H1 (cell line): ENCODE measurements at regions not wholly inside any gene's neighbourhood (a gene's known extent, or its start where the extent isn't known, plus 50 kb on each side); places are given as distances from the start of the nearest gene placed in this dataset.

Source experiments
- CTCF ChIA-PET: fragments of 300-600 bp; sonication (Branson Sonifier 250); formaldehyde crosslinking; loops from one replicate; lab custom pipeline; 2021; ENCODE audit not compliant: partially characterized antibody; lab: Charles Lee
- POLR2A ChIA-PET: fragments of 300-600 bp; sonication (Branson Sonifier 250); formaldehyde crosslinking; loops from one replicate; lab custom pipeline; 2021; ENCODE audit warnings: inconsistent platforms; ENCODE audit not compliant: partially characterized antibody; lab: Charles Lee
- DNase-seq, 2 experiments: peaks; one replicate each; pipeline versions ENCODE4 v3.0.0 to v3.0.0-alpha.2; 2010 to 2022; ENCODE audit warnings: low spot score in 2 of 2, low read depth in 1 of 2, mixed read lengths in 1 of 2
- FAIRE-seq: peaks from 2 replicates; lab custom pipeline; 2011; peaks lifted over from hg19 to GRCh38; lab: Jason Lieb, UNC
- H2AFZ ChIP-seq: 2 replicates; pipeline ENCODE4 v1.8.1; 2012; ENCODE audit warnings: low read length, inconsistent platforms
- H2AK5ac ChIP-seq: 2 replicates; pipeline ENCODE4 v1.6.1; 2013; ENCODE audit warnings: low read depth, low read length
- H2BK120ac ChIP-seq: replicated peaks from 2 replicates; pipeline ENCODE3; 2013; ENCODE audit warnings: low read depth, low read length, inconsistent platforms
- H2BK12ac ChIP-seq: 2 replicates; pipeline ENCODE4 v1.6.1; 2013; ENCODE audit warnings: low read depth, low read length
- H2BK15ac ChIP-seq: 2 replicates; pipeline ENCODE4 v1.6.1; 2013; ENCODE audit warnings: low read length
- H2BK20ac ChIP-seq: 2 replicates; pipeline ENCODE4 v1.6.1; 2013; ENCODE audit warnings: low read length
- H2BK5ac ChIP-seq: 2 replicates; pipeline ENCODE4 v1.6.1; 2013; ENCODE audit warnings: low read depth, low read length
- H3K14ac ChIP-seq: 2 replicates; pipeline ENCODE4 v1.6.1; 2013; ENCODE audit warnings: inconsistent platforms; ENCODE audit not compliant: insufficient read length
- H3K18ac ChIP-seq: 2 replicates; pipeline ENCODE4 v1.6.1; 2013; ENCODE audit warnings: low read length; ENCODE audit errors: extremely low read depth
- H3K23ac ChIP-seq: 2 replicates; pipeline ENCODE4 v1.6.1; 2013; ENCODE audit warnings: inconsistent platforms; ENCODE audit not compliant: insufficient read length
- H3K23me2 ChIP-seq: 2 replicates; pipeline ENCODE4 v1.6.1; 2013; ENCODE audit warnings: low read depth, low read length
- H3K27ac ChIP-seq: 2 replicates; pipeline ENCODE4 v1.6.1; 2011; ENCODE audit warnings: low read depth, low read length, inconsistent platforms
- H3K27me3 ChIP-seq, 4 experiments: replicated peaks in 1 of 4; 1 replicate in 1 of 4; 2 replicates in 3 of 4; pipeline versions ENCODE4 v1.6.1 to v1.8.1; 2011 to 2013; ENCODE audit warnings: low read length in 3 of 4, mild to moderate bottlenecking in 3 of 4, inconsistent platforms in 2 of 4, mixed read lengths in 2 of 4, moderate library complexity in 1 of 4; ENCODE audit not compliant: control insufficient read depth in 3 of 4, insufficient read depth in 3 of 4; ENCODE audit errors: extremely low read depth in 1 of 4
- H3K36me3 ChIP-seq, 4 experiments: 2 replicates each; pipeline versions ENCODE4 v1.6.1 to v1.8.1; 2011 to 2013; ENCODE audit warnings: mild to moderate bottlenecking in 4 of 4, low read length in 3 of 4, moderate library complexity in 2 of 4, control low read depth in 1 of 4, inconsistent platforms in 1 of 4; ENCODE audit not compliant: insufficient read depth in 4 of 4, control insufficient read depth in 2 of 4
- H3K4ac ChIP-seq: replicated peaks from 2 replicates; pipeline ENCODE3; 2013; ENCODE audit warnings: low read length, low read depth, mixed read lengths, inconsistent platforms; ENCODE audit not compliant: insufficient read length
- H3K4me1 ChIP-seq, 4 experiments: replicated peaks in 1 of 4; 1 replicate in 1 of 4; 2 replicates in 3 of 4; pipeline versions ENCODE4 v1.6.1 to v1.8.1; 2011 to 2013; ENCODE audit warnings: low read length in 3 of 4, inconsistent platforms in 2 of 4, mixed read lengths in 1 of 4; ENCODE audit not compliant: insufficient read depth in 4 of 4, control insufficient read depth in 3 of 4
- H3K4me2 ChIP-seq, 2 experiments: 2 replicates each; pipeline versions ENCODE4 v1.6.1 to v1.8.1; 2011 to 2013; ENCODE audit warnings: low read depth in 2 of 2, low read length in 2 of 2, control low read depth in 1 of 2, inconsistent platforms in 1 of 2, mild to moderate bottlenecking in 1 of 2; ENCODE audit not compliant: insufficient read depth in 1 of 2
- H3K4me3 ChIP-seq, 4 experiments: fragments of 200-600, 300-600 bp in 1 of 4; sonication (generic), shearing (Covaris generic), sonication (Bioruptor Twin) in 1 of 4; 2 replicates each; pipeline versions ENCODE4 v1.5.1 to v1.8.1; 2011 to 2016; ENCODE audit warnings: low read length in 4 of 4, low read depth in 3 of 4, control low read depth in 2 of 4, inconsistent platforms in 2 of 4, mild to moderate bottlenecking in 2 of 4, mixed read lengths in 1 of 4, moderate library complexity in 1 of 4; ENCODE audit not compliant: insufficient read depth in 2 of 4; ENCODE audit errors: extremely low read depth in 1 of 4
- H3K56ac ChIP-seq: replicated peaks from 2 replicates; pipeline ENCODE3; 2013; ENCODE audit warnings: low read depth, mild to moderate bottlenecking, mixed read lengths, low read length, inconsistent platforms; ENCODE audit not compliant: insufficient read length
- H3K79me1 ChIP-seq: 2 replicates; pipeline ENCODE4 v1.6.1; 2013; ENCODE audit warnings: low read depth, low read length, control low read depth
- H3K79me2 ChIP-seq, 2 experiments: 2 replicates each; pipeline versions ENCODE4 v1.6.1 to v1.8.1; 2012 to 2013; ENCODE audit warnings: low read length in 2 of 2, mild to moderate bottlenecking in 2 of 2, inconsistent platforms in 1 of 2; ENCODE audit not compliant: insufficient read depth in 2 of 2, control insufficient read depth in 1 of 2
- H3K9ac ChIP-seq, 4 experiments: replicated peaks in 1 of 4; 1 replicate in 1 of 4; 2 replicates in 3 of 4; pipeline versions ENCODE4 v1.6.1 to v1.8.1; 2011 to 2013; ENCODE audit warnings: low read depth in 3 of 4, low read length in 3 of 4, control low read depth in 2 of 4, mild to moderate bottlenecking in 2 of 4, moderate library complexity in 2 of 4, inconsistent platforms in 1 of 4; ENCODE audit errors: extremely low read depth in 1 of 4
- H3K9me3 ChIP-seq, 2 experiments: 2 replicates each; pipeline versions ENCODE4 v1.6.1 to v1.8.1; 2012 to 2013; ENCODE audit warnings: mild to moderate bottlenecking in 2 of 2, moderate library complexity in 2 of 2, control low read depth in 1 of 2, inconsistent platforms in 1 of 2, low read depth in 1 of 2, low read length in 1 of 2, mixed read lengths in 1 of 2; ENCODE audit not compliant: insufficient read depth in 2 of 2
- H4K20me1 ChIP-seq, 2 experiments: replicated peaks in 1 of 2; 2 replicates each; pipeline versions ENCODE3 to v1.8.1; 2011 to 2013; ENCODE audit warnings: inconsistent platforms in 2 of 2, low read length in 2 of 2, mild to moderate bottlenecking in 1 of 2; ENCODE audit not compliant: insufficient read depth in 2 of 2, control insufficient read depth in 1 of 2
- H4K5ac ChIP-seq: 2 replicates; pipeline ENCODE4 v1.6.1; 2013; ENCODE audit warnings: low read length, low read depth, mixed read lengths, inconsistent platforms; ENCODE audit not compliant: insufficient read length
- H4K8ac ChIP-seq: 2 replicates; pipeline ENCODE4 v1.8.0; 2013; ENCODE audit warnings: mild to moderate bottlenecking, moderate library complexity, low read length, inconsistent platforms; ENCODE audit not compliant: insufficient read depth; ENCODE audit errors: extremely low read depth
- H4K91ac ChIP-seq: replicated peaks from 2 replicates; pipeline ENCODE3; 2013; ENCODE audit warnings: low read length, mixed read lengths, inconsistent platforms; ENCODE audit not compliant: insufficient read length
- BRCA1 ChIP-seq: IDR thresholded peaks from 2 replicates; pipeline ENCODE4 v1.6.1; 2012; ENCODE audit warnings: low read depth, low read length, improper control_type of control experiment
- JUND ChIP-seq: IDR thresholded peaks from 2 replicates; pipeline ENCODE4 v1.6.1; 2011; ENCODE audit warnings: mild to moderate bottlenecking, improper control_type of control experiment, low read length
- whole genome bisulfite sequencing, 2 experiments: shearing (Covaris generic) in 1 of 2; methylation state at CpG; one replicate each; pipeline versions ENCODE4 v1.1.6 to v1.1.7; 2013 to 2015; ENCODE audit warnings: low lambda C conversion rate in 2 of 2, mixed read lengths in 2 of 2, inconsistent platforms in 1 of 2, low coverage in 1 of 2, missing lambda C conversion rate in 1 of 2; ENCODE audit not compliant: insufficient replicate concordance in 2 of 2, insufficient coverage in 1 of 2, insufficient read length in 1 of 2; ENCODE audit errors: extremely low coverage in 1 of 2, missing lambda C conversion rate in 1 of 2; 5-methylcytosine and 5-hydroxymethylcytosine counted together

DNA sequence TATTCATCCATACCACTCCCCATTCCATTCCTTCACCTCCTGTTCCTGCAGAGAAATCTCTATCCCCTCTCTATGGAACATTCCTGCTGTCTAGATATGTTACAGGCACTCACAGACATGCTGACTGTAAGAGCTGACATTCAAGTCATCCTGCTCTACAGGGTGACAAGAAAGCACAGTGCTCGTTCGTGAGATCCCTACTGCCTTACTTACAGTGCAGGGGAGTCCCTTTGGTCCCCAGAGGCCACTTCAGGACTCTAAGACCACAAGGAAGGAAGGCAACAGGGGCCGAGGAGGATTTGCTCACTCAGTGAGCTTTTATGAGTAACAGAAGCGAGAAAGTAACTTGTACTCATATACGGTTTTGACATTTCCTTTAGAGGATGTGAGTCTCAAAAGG, 110.5 kb downstream of the GAS1 start:
- no peaks in the 10 kb centered on the region for H3K79me1 ChIP-seq
- H3K4me2 ChIP-seq: no peak overlapping the region
- no peak overlapping the region for H2AK5ac ChIP-seq
- no peaks in the 10 kb centered on the region for H3K4me1 ChIP-seq
- no peaks in the 10 kb centered on the region for H3K79me2 ChIP-seq
- no peak overlapping the region for H2BK20ac ChIP-seq
- H3K9me3 ChIP-seq: no peaks in the 10 kb centered on the region
- H3K14ac ChIP-seq: no peak overlapping the region
- no peak overlapping the region for H3K4me3 ChIP-seq
- no peaks in the 10 kb centered on the region for H3K27me3 ChIP-seq
- TF ChIP-seq JUND (no peak), BRCA1 (no peak)
- no peak overlapping the region for H3K27ac ChIP-seq
- no peak overlapping the region for H2AFZ ChIP-seq
- H2BK15ac ChIP-seq: no peak overlapping the region
- no peak overlapping the region for H4K5ac ChIP-seq
- DNase-seq (no peak), FAIRE-seq (no peak)
- no peaks in the 10 kb centered on the region for H4K20me1 ChIP-seq
- H2BK120ac ChIP-seq: no peak overlapping the region
- POLR2A ChIA-PET: no interaction called here
- H3K36me3 ChIP-seq: no peaks in the 10 kb centered on the region
- no peak overlapping the region for H4K91ac ChIP-seq
- CTCF ChIA-PET: interaction anchor here (0.8 to 1.1 kb wide), 2 partner anchors 21 to 52 kb away, joined by 3 read pairs; no protein-coding TSS in a partner anchor
- 97% methylated on average over 5 of the region's 5 CpGs; no CpG with 5 or more reads in 1 of the 2 experiments for WGBS, 2 experiments
- no peak overlapping the region for H3K4ac ChIP-seq
- H2BK5ac ChIP-seq: no peak overlapping the region
- H3K9ac ChIP-seq: no peak overlapping the region
- no peak overlapping the region for H3K56ac ChIP-seq
- H3K18ac ChIP-seq: no peak overlapping the region
- no peak overlapping the region; the same call in 1 of the 2 replicates for H2BK12ac ChIP-seq
- H4K8ac ChIP-seq: no peak overlapping the region
- H3K23ac ChIP-seq: no peak overlapping the region
- peaks cover 2% of the 10 kb centered on the region; the same call in 1 of the 2 replicates for H3K23me2 ChIP-seq
